Stomach smooth muscle (tissue), 2 donors: ENCODE measurements at regions not wholly inside any gene's neighbourhood (a gene's known extent, or its start where the extent isn't known, plus 50 kb on each side); places are given as distances from the start of the nearest gene placed in this dataset.

Experiments used
- H3K27ac ChIP-seq: one replicate; pipeline ENCODE4 v1.7.0; 2013; ENCODE audit warnings: mild to moderate bottlenecking, low read length, inconsistent platforms
- H3K27me3 ChIP-seq, 2 donors: one replicate each; pipeline ENCODE4 v1.7.0; 2013; ENCODE audit warnings: low read length in 2 of 2; ENCODE audit not compliant: insufficient read depth in 2 of 2, control insufficient read depth in 1 of 2
- H3K36me3 ChIP-seq, 2 donors: one replicate each; pipeline ENCODE4 v1.7.0; 2013; ENCODE audit warnings: low read length in 2 of 2; ENCODE audit not compliant: control insufficient read depth in 2 of 2, insufficient read depth in 2 of 2
- H3K4me1 ChIP-seq: one replicate; pipeline ENCODE4 v1.7.0; 2013; ENCODE audit warnings: low read length; ENCODE audit not compliant: control insufficient read depth, insufficient read depth
- H3K4me3 ChIP-seq, 2 donors: one replicate each; pipeline ENCODE4 v1.7.0; 2013; ENCODE audit warnings: low read length in 2 of 2
- H3K9ac ChIP-seq, 2 donors: one replicate each; pipeline ENCODE4 v1.7.0; 2013; ENCODE audit warnings: low read length in 2 of 2, mild to moderate bottlenecking in 1 of 2
- H3K9me3 ChIP-seq, 2 donors: one replicate each; pipeline ENCODE4 v1.7.0; 2013; ENCODE audit warnings: low read length in 2 of 2; ENCODE audit not compliant: control insufficient read depth in 2 of 2
- donor health status: healthy.
- donor health status: Pancreatic carcinoma.

DNA sequence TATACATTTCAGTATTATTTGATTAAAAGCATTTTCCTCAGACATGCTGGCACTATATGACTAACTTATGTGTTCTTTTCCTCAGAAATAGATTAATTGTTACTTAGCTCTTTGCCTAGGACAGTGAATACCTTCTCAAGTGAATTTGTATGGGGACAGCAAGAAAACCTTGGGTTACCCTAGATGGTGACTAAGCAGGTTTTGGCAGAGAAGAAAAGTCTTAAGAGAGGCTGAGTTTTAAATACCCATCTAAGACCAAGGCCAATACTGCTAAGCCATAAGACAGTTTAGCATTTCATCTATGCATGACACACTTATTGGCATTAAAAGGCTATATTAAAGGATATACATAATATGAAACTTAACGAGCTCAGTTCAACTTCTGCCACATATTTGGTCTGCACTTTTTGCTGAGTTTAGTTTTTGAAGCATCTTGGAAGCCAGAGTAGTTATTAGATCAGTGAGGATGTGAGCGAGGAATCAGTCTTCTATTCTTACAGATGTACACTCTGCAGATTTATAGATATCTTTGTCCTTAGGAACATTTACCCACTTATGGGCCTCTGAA is 54.6 kb upstream of the FAM3C start:
- H3K36me3 ChIP-seq: no peaks in the 10 kb centered on the region
- no peaks in the 10 kb centered on the region for H3K4me1 ChIP-seq
- no peak overlapping the region for H3K4me3 ChIP-seq
- H3K27ac ChIP-seq: no peak overlapping the region
- H3K27me3 ChIP-seq: no peaks in the 10 kb centered on the region
- no peaks in the 10 kb centered on the region for H3K9me3 ChIP-seq
- no peak overlapping the region for H3K9ac ChIP-seq

DNA sequence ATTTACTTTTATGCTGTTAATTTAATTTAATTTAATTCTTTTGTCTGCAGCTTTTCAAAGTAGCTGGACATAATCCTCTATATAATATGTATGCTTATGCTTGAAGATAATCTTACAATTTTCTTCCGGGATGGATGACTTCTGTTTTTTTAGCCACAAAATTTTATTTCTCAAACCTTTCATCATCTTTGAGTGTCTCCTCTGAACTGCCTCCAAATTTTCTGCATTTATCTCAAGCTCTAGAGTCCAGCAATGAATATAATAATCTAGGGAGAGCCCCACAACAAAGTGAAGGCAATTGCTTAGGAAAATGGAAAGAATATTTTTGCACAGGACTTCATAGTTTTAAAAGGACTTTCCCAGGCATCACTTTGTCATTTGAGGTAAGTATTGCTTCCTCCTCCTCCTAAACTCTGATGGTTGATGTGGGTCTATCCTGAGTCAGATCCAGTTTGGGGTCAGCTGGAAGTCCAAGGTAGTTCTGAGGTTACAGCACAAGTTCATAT is 53.7 kb upstream of the FAM3C start:
- Histone ChIP-seq H3K27ac (no peak overlapping the region), H3K4me1 (no peaks in the 10 kb centered on the region), H3K9ac (no peak overlapping the region), H3K4me3 (no peak overlapping the region), H3K9me3 (no peaks in the 10 kb centered on the region), H3K36me3 (no peaks in the 10 kb centered on the region), H3K27me3 (no peaks in the 10 kb centered on the region)

GRCh38 chr7:121449329-121449728 is 53.2 kb upstream of the FAM3C start:
- no peaks in the 10 kb centered on the region for H3K4me1 ChIP-seq
- no peak overlapping the region for H3K27ac ChIP-seq
- H3K9me3 ChIP-seq: no peaks in the 10 kb centered on the region
- H3K9ac ChIP-seq: no peak overlapping the region
- no peaks in the 10 kb centered on the region for H3K36me3 ChIP-seq
- H3K4me3 ChIP-seq: no peak overlapping the region
- no peaks in the 10 kb centered on the region for H3K27me3 ChIP-seq

DNA sequence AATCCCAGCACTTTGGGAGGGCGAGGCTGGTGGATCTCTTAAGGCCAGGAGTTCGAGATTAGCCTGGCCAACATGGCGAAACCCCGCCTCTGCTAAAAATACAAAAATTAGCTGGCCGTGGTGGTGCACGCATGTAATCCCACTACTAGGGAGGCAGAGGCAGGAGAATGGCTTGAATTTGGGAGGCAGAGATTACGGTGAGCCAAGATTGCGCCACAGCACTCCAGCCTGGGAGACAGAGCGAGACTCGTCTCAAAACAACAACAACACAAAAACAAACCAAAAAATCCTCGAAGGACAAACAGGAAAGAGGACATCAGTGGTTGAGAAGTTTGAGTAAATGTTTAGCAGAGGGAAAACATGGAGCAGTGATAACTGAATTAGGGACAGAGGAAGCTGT is 52.3 kb upstream of the FAM3C start:
- no peak overlapping the region for H3K27ac ChIP-seq
- H3K27me3 ChIP-seq: no peaks in the 10 kb centered on the region

GRCh38 chr7:121447911-121448300 is 51.8 kb upstream of the FAM3C start:
- Histone ChIP-seq H3K27ac (no peak overlapping the region), H3K9ac (no peak overlapping the region), H3K9me3 (no peaks in the 10 kb centered on the region), H3K4me1 (no peaks in the 10 kb centered on the region), H3K36me3 (no peaks in the 10 kb centered on the region), H3K4me3 (no peak overlapping the region), H3K27me3 (no peaks in the 10 kb centered on the region)

More for the DNA sequence above, 52.3 kb upstream of the FAM3C start:
- Histone ChIP-seq H3K4me3 (no peak overlapping the region), H3K4me1 (no peaks in the 10 kb centered on the region), H3K9me3 (no peaks in the 10 kb centered on the region), H3K9ac (no peak overlapping the region), H3K36me3 (no peaks in the 10 kb centered on the region)

- no peaks in the 10 kb centered on the region for H3K4me1 ChIP-seq
- no peaks in the 10 kb centered on the region for H3K27me3 ChIP-seq
- H3K36me3 ChIP-seq: no peaks in the 10 kb centered on the region
- H3K9ac ChIP-seq: no peak overlapping the region
- no peak overlapping the region for H3K27ac ChIP-seq
- no peaks in the 10 kb centered on the region for H3K9me3 ChIP-seq
- H3K4me3 ChIP-seq: no peak overlapping the region
Observed at GRCh38 chr7:121447243-121447910, 51.3 kb upstream of the FAM3C start.

DNA sequence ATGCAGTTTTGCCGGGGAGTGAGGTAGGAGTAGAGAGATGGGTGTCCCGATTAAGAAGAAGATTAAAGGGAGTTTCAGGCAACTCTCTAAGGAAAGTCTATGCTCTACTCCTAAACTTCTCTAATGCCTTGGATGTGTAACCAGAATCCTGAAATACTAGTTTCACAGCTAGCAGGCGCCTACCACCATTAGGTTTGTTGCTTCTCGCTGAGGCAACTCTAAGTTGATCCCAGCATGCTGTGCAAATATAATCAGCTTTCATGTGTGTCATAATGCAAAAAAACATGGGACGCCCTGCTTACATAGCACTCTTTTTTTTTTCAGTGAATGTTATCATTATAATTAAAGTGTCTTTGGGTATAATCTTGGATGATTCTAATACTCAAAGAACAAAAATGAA is 50.4 kb upstream of the FAM3C start:
- Histone ChIP-seq H3K4me1 (no peaks in the 10 kb centered on the region), H3K27me3 (no peaks in the 10 kb centered on the region), H3K36me3 (no peaks in the 10 kb centered on the region), H3K9ac (no peak overlapping the region), H3K27ac (no peak overlapping the region), H3K4me3 (no peak overlapping the region), H3K9me3 (no peaks in the 10 kb centered on the region)
